ENCODE measurements at regions not wholly inside any gene's neighbourhood (a gene's known extent, or its start where the extent isn't known, plus 50 kb on each side); places are given as distances from the start of the nearest gene placed in this dataset.
A peak's percentile ranks its signal among the peaks of the same experiment; 100 is the strongest.

DNA sequence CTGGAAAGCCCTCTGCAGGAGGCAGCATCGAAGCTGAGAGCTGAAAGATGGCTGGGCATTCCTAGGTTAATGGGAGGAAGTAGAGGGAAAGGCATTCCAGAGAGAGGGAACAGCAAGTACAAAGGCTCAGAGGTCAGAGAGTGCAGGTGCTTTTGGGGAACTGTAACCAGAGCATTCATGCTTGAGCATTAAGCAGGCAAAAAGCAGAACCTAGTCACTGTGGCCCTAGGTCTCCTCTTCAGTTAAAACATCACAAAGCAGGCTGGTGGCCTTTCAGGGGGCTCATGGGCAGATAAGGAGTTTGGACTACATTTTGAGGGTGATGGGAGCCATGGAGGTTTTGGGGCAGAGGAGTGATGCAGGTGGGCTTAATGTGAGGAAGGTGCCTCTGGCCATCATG, 169.2 kb upstream of the MYL2 start:
- Histone ChIP-seq H3K27me3 (ENCODE audit: insufficient read depth, poor library complexity, severe bottlenecking) (no peaks in the 10 kb centered on the region), H3K27ac (replicated peaks) (no peak overlapping the region), H3K4me3 (replicated peaks; ENCODE audit: insufficient read depth, low read length) (no peak overlapping the region)
- TF ChIP-seq SPI1 (IDR thresholded peaks at IDR 0.05; ENCODE audit: borderline replicate concordance, low read depth) = peak; percentile 23; the same call in 1 of the 2 replicates
- TF ChIP-seq, protein P1, sequence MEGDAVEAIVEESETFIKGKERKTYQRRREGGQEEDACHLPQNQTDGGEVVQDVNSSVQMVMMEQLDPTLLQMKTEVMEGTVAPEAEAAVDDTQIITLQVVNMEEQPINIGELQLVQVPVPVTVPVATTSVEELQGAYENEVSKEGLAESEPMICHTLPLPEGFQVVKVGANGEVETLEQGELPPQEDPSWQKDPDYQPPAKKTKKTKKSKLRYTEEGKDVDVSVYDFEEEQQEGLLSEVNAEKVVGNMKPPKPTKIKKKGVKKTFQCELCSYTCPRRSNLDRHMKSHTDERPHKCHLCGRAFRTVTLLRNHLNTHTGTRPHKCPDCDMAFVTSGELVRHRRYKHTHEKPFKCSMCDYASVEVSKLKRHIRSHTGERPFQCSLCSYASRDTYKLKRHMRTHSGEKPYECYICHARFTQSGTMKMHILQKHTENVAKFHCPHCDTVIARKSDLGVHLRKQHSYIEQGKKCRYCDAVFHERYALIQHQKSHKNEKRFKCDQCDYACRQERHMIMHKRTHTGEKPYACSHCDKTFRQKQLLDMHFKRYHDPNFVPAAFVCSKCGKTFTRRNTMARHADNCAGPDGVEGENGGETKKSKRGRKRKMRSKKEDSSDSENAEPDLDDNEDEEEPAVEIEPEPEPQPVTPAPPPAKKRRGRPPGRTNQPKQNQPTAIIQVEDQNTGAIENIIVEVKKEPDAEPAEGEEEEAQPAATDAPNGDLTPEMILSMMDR (IDR thresholded peaks at IDR 0.05; ENCODE audit: insufficient read depth, low read length) = no peak
- DNase-seq (ENCODE audit: low read depth in 1 of 2, low spot score in 1 of 2) = no peak

GRCh38 chr12:111088409-111088808, 168.0 kb upstream of the MYL2 start:
- TF ChIP-seq REST (IDR thresholded peaks at IDR 0.05; ENCODE audit: insufficient replicate concordance, low read depth) (no peak), GABPA (IDR thresholded peaks at IDR 0.05; ENCODE audit: low read depth) (no peak), SPI1 (IDR thresholded peaks at IDR 0.05; ENCODE audit: borderline replicate concordance, low read depth) (no peak), POLR2AphosphoS5 (IDR thresholded peaks at IDR 0.05; ENCODE audit: low read depth) (no peak)
- TF ChIP-seq, protein P1 (IDR thresholded peaks at IDR 0.05; ENCODE audit: insufficient read depth, low read length) = no peak
- Histone ChIP-seq H3K27ac (replicated peaks) (no peak overlapping the region), H3K4me3 (replicated peaks; ENCODE audit: insufficient read depth, low read length) (no peak overlapping the region), H3K27me3 (ENCODE audit: insufficient read depth, poor library complexity, severe bottlenecking) (no peaks in the 10 kb centered on the region)
- no peak for DNase-seq (ENCODE audit: low read depth in 1 of 2, low spot score in 1 of 2)

- no peak overlapping the region for H3K27ac ChIP-seq (replicated peaks)
- H3K4me3 ChIP-seq (replicated peaks; ENCODE audit: insufficient read depth, low read length) = no peak overlapping the region
- TF ChIP-seq, protein P1 (IDR thresholded peaks at IDR 0.05; ENCODE audit: insufficient read depth, low read length) = no peak
- TF ChIP-seq SPI1 (IDR thresholded peaks at IDR 0.05; ENCODE audit: borderline replicate concordance, low read depth) = no peak
- TF ChIP-seq REST (IDR thresholded peaks at IDR 0.05; ENCODE audit: insufficient replicate concordance, low read depth) = no peak
- no peak for TF ChIP-seq POLR2AphosphoS5 (IDR thresholded peaks at IDR 0.05; ENCODE audit: low read depth)
- TF ChIP-seq GABPA (IDR thresholded peaks at IDR 0.05; ENCODE audit: low read depth) = no peak
- DNase-seq (ENCODE audit: low read depth in 1 of 2, low spot score in 1 of 2) = no peak
- H3K27me3 ChIP-seq (ENCODE audit: insufficient read depth, poor library complexity, severe bottlenecking) = no peaks in the 10 kb centered on the region
Measured at GRCh38 chr12:111086947-111087700, 166.7 kb upstream of the MYL2 start.

DNA sequence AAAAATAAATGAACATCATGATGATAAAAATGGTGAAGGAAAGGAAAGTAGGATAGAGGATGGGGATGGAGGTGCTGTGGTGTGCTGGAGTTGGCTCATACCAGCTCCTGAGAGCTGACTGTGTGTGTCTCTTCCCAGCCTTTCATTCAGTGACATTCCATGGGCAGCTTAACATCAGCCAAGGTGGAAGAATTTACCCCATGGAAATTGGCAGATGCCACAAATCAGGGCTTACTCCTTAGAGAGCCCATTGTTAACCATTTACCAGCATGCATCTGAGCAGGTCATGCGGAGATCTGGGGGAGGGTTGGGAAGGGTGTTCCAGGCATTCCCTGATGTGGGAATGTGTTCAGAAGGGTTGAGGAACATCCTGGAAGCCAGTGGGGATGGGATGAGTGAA, 164.7 kb upstream of the MYL2 start:
- no peak overlapping the region for H3K4me3 ChIP-seq (replicated peaks; ENCODE audit: insufficient read depth, low read length)
- DNase-seq (ENCODE audit: low read depth in 1 of 2, low spot score in 1 of 2) = no peak
- no peaks in the 10 kb centered on the region for H3K27me3 ChIP-seq (ENCODE audit: insufficient read depth, poor library complexity, severe bottlenecking)
- TF ChIP-seq REST (IDR thresholded peaks at IDR 0.05; ENCODE audit: insufficient replicate concordance, low read depth) (no peak), SPI1 (IDR thresholded peaks at IDR 0.05; ENCODE audit: borderline replicate concordance, low read depth) (no peak), GABPA (IDR thresholded peaks at IDR 0.05; ENCODE audit: low read depth) (no peak), POLR2AphosphoS5 (IDR thresholded peaks at IDR 0.05; ENCODE audit: low read depth) (no peak)
- TF ChIP-seq, protein P1 (IDR thresholded peaks at IDR 0.05; ENCODE audit: insufficient read depth, low read length) = no peak
- no peak overlapping the region for H3K27ac ChIP-seq (replicated peaks)

All from HL-60 (cell line).